A673 (cell line): ENCODE measurements at regions not wholly inside any gene's neighbourhood (a gene's known extent, or its start where the extent isn't known, plus 50 kb on each side); places are given as distances from the start of the nearest gene placed in this dataset.

Experiments used
- BruUV-seq: library from RNA; stranded (reverse); fragments of 400-500 nt; replicated peaks from 2 replicates; lab custom pipeline; 2021; lab: Mats Ljungman, UMichigan
- CTCF ChIA-PET: fragments of 300-600 bp; sonication (Branson Sonifier 250); formaldehyde crosslinking; loops from one replicate; lab custom pipeline; 2022; ENCODE audit warnings: antibody characterized with exemption; lab: Charles Lee
- POLR2A ChIA-PET: fragments of 300-600 bp; sonication (Branson Sonifier 250); formaldehyde crosslinking; loops from one replicate; lab custom pipeline; 2022; ENCODE audit warnings: antibody characterized with exemption; ENCODE audit not compliant: low non-redundant PET; lab: Charles Lee
- DNase-seq: peaks from one replicate; pipeline ENCODE4 v3.0.0-alpha.2; 2015; ENCODE audit warnings: low spot score
- H3K27ac ChIP-seq: fragments of 200-600 bp; sonication (generic); 2 replicates; pipeline ENCODE4 v1.5.1; 2016; ENCODE audit warnings: mixed run types, low read depth, mild to moderate bottlenecking, mixed read lengths, antibody characterized with exemption, low read length; ENCODE audit not compliant: poor library complexity, severe bottlenecking
- H3K27me3 ChIP-seq: fragments of 200-600 bp; sonication (generic); replicated peaks from 2 replicates; pipeline ENCODE4 v1.6.1; 2017; ENCODE audit warnings: mixed run types, low read depth, mild to moderate bottlenecking, mixed read lengths, antibody characterized with exemption, low read length; ENCODE audit not compliant: insufficient read depth, poor library complexity
- H3K36me3 ChIP-seq: fragments of 200-600 bp; sonication (generic); 2 replicates; pipeline ENCODE4 v1.6.1; 2016; ENCODE audit warnings: mixed run types, mild to moderate bottlenecking, mixed read lengths, antibody characterized with exemption, low read length; ENCODE audit not compliant: insufficient read depth, poor library complexity, severe bottlenecking
- H3K4me1 ChIP-seq: fragments of 200-600 bp; sonication (generic); 2 replicates; pipeline ENCODE4 v1.6.1; 2017; ENCODE audit warnings: mixed run types, mild to moderate bottlenecking, mixed read lengths, antibody characterized with exemption, low read length; ENCODE audit not compliant: insufficient read depth, poor library complexity, severe bottlenecking
- H3K4me3 ChIP-seq: fragments of 200-600 bp; sonication (generic); 2 replicates; pipeline ENCODE4 v1.5.1; 2016; ENCODE audit warnings: low read depth, mixed run types, mild to moderate bottlenecking, mixed read lengths, low read length; ENCODE audit not compliant: poor library complexity, severe bottlenecking
- H3K9me3 ChIP-seq: fragments of 200-600 bp; sonication (generic); 2 replicates; pipeline ENCODE4 v1.6.1; 2016; ENCODE audit warnings: mixed run types, low read depth, mild to moderate bottlenecking, mixed read lengths, antibody characterized with exemption, low read length; ENCODE audit not compliant: poor library complexity, severe bottlenecking
- EZH2 ChIP-seq: fragments of 200-600 bp; sonication (generic); IDR thresholded peaks from 2 replicates; pipeline ENCODE4 v1.6.1; 2017; ENCODE audit warnings: borderline replicate concordance, low read depth, mild to moderate bottlenecking, mixed read lengths, antibody characterized with exemption, low read length; ENCODE audit not compliant: poor library complexity, severe bottlenecking
- intact Hi-C: fragments of 100-400 bp; cut with micrococcal nuclease; formaldehyde crosslinking; loops from one replicate; pipeline ENCODE4 v1.10.0; 2022; ENCODE audit not compliant: unreplicated experiment
- TF ChIP-seq, protein P1 (sequence below): fragments of 300-800, 200-600 bp; sonication (generic); conservative IDR thresholded peaks from 2 replicates; pipeline ENCODE4 v1.5.1; 2017; ENCODE audit warnings: low read depth, mild to moderate bottlenecking, antibody characterized with exemption, low read length, moderate library complexity, mixed read lengths

DNA sequence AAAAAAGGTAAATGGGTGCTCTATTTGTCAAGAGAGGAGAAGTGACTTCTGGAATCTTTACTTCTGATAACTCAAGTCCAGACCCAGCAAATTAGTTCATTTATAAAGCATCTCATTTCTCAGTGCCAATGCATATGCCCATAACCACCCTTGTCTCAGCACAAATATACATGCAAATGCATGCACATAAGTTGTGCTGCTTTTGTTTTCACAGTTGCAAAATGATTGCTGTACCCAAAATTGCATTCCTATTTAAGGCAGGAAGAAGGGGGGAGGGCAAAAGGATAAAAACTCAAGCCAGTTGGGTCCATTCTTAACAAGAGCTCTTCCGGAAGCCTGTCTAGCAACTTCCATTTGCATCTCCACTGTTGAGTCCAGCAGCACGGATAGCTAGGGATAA is 61.3 kb upstream of the FAM20A start:
- TF ChIP-seq, protein P1, sequence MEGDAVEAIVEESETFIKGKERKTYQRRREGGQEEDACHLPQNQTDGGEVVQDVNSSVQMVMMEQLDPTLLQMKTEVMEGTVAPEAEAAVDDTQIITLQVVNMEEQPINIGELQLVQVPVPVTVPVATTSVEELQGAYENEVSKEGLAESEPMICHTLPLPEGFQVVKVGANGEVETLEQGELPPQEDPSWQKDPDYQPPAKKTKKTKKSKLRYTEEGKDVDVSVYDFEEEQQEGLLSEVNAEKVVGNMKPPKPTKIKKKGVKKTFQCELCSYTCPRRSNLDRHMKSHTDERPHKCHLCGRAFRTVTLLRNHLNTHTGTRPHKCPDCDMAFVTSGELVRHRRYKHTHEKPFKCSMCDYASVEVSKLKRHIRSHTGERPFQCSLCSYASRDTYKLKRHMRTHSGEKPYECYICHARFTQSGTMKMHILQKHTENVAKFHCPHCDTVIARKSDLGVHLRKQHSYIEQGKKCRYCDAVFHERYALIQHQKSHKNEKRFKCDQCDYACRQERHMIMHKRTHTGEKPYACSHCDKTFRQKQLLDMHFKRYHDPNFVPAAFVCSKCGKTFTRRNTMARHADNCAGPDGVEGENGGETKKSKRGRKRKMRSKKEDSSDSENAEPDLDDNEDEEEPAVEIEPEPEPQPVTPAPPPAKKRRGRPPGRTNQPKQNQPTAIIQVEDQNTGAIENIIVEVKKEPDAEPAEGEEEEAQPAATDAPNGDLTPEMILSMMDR = no peak
- TF ChIP-seq EZH2 = no peak
- DNase-seq = no peak
- intact Hi-C loops = no loop called here
- CTCF ChIA-PET = no interaction called here
- BruUV-seq = no TSS peak
- Histone ChIP-seq H3K36me3 (no peaks in the 10 kb centered on the region), H3K4me1 (no peaks in the 10 kb centered on the region), H3K4me3 (no peak overlapping the region), H3K9me3 (no peaks in the 10 kb centered on the region), H3K27ac (no peak overlapping the region), H3K27me3 (peaks cover 5% of the 10 kb centered on the region)
- POLR2A ChIA-PET = no interaction called here

DNA sequence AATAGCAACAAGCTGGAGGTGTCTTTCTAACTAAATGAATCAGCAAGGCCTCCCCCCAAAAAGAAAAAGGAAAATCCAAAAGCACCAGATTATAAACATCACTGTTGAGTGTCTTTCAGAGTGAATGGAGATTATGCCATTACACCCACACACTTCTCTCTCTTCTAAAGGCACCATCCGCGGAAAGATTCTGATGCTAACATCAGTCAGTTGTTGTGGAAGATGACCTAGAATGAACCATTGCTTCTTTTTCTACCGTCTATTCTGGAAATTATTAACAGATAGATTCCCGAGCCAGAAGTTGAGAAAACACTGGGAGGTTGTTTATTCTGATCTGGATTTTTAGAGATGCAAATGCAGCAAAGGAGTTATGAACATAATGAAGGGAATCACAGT is 60.9 kb upstream of the FAM20A start:
- CTCF ChIA-PET = no interaction called here
- H3K4me1 ChIP-seq = no peaks in the 10 kb centered on the region
- intact Hi-C loops = no loop called here
- POLR2A ChIA-PET = no interaction called here
- TF ChIP-seq EZH2 = no peak
- TF ChIP-seq, protein P1 = no peak
- DNase-seq = no peak
- peaks cover 4% of the 10 kb centered on the region for H3K27me3 ChIP-seq
- no TSS peak for BruUV-seq
- no peaks in the 10 kb centered on the region for H3K9me3 ChIP-seq
- no peak overlapping the region for H3K27ac ChIP-seq
- H3K4me3 ChIP-seq = no peak overlapping the region
- H3K36me3 ChIP-seq = no peaks in the 10 kb centered on the region

DNA sequence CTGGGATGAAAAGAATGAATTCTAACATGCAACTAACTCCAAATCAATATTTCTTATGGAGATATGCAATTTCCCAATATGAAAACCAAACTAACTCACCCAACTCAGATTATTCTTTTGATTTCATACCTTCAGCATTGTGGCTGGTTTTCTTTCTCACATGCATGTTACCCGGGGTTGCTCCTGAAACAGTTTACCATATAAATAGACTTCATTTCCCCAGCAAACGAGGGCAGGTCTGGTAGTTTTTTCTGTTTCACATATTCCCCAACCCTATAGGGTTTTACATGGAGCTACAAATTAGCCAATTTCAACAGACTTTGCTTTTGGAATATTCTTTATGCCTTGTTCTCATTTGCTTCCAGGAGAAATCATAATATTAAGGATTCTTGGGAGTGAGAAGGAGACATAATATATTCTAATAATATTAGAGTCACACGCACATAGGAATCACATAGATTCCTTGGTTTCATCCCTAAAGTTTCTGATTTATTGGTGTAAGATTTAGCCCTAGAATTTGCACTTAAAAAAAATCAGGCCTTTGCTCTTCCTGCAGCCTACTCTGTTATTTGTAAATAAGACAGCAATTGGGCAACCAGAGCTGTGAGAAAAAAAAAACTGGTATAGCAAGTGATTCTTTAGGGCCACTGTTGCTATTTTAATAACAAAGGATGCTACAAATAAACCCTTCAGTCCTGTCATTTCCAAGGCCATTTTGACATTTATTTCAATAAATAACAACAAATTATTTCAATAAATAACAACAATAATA is 60.3 kb upstream of the FAM20A start:
- Histone ChIP-seq H3K9me3 (no peaks in the 10 kb centered on the region), H3K36me3 (no peaks in the 10 kb centered on the region), H3K4me3 (no peak overlapping the region), H3K4me1 (no peaks in the 10 kb centered on the region), H3K27ac (no peak overlapping the region), H3K27me3 (peaks cover 4% of the 10 kb centered on the region)
- TF ChIP-seq, protein P1 = no peak
- TF ChIP-seq EZH2 = no peak
- ChIA-PET CTCF (no interaction called here), POLR2A (no interaction called here)
- no TSS peak for BruUV-seq
- no peak for DNase-seq
- intact Hi-C loops = no loop called here
